Uterus (tissue), 2 donors: ENCODE measurements at regions not wholly inside any gene's neighbourhood (a gene's known extent, or its start where the extent isn't known, plus 50 kb on each side); places are given as distances from the start of the nearest gene placed in this dataset.

Source experiments
- CTCF ChIP-seq, 4 experiments: fragments of 200-600 bp in 2 of 4; fragments of 450-650 bp in 2 of 4; sonication (generic) in 2 of 4; IDR thresholded peaks; one replicate each; pipeline ENCODE4 v1.5.1; 2016 to 2019; ENCODE audit warnings: antibody characterized with exemption in 4 of 4, mild to moderate bottlenecking in 2 of 4, moderate library complexity in 1 of 4
- POLR2A ChIP-seq, 2 donors: fragments of 450-650 bp; IDR thresholded peaks; one replicate each; pipeline ENCODE4 v1.6.1; 2016; ENCODE audit warnings: antibody characterized with exemption in 2 of 2, mild to moderate bottlenecking in 1 of 2, moderate library complexity in 1 of 2

- TF ChIP-seq CTCF (IDR thresholded peaks at IDR 0.05) = no peak
- TF ChIP-seq POLR2A (IDR thresholded peaks at IDR 0.05) = no peak
Observed at GRCh38 chr11:19642185-19643158, 70.2 kb upstream of the NAV2 start.
